ENCODE measurements at regions not wholly inside any gene's neighbourhood (a gene's known extent, or its start where the extent isn't known, plus 50 kb on each side); places are given as distances from the start of the nearest gene placed in this dataset.

DNA sequence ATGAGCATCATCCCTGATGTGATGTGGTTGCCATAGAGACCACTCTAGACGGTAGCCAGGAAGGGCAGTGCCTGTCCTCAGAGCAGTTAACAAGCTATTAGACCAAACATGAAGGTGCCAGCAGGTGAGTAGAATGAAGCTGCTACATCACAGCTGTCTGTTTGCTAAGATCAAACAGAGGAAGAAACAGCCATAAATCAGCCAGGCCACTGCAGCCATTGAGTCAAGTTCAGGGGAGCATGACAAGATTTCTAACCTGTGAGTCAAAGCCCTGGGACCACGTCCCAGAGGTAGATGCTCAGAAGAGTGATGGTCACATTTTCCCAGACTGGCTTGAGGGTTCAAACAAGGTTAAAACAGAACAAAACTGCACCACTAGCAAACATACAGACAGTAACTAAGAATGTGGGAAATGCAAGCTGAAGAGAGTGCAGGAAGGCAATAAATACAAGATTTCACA lies 450.6 kb upstream of the DAB1 start:
- Histone ChIP-seq H3K36me3 (no peaks in the 10 kb centered on the region), H3K9ac (no peak overlapping the region), H3K4me3 (no peak overlapping the region), H3K79me2 (ENCODE audit: low read depth) (no peaks in the 10 kb centered on the region), H3K4me1 (peaks cover under 1% of the 10 kb centered on the region), H3K9me3 (ENCODE audit: low read depth) (no peaks in the 10 kb centered on the region), H4K20me1 (ENCODE audit: low read depth) (peaks cover 2% of the 10 kb centered on the region), H3K4me2 (no peak overlapping the region), H3K27me3 (no peaks in the 10 kb centered on the region), H2AFZ (replicated peaks) (no peak overlapping the region), H3F3A (ENCODE audit: low read depth) (no peaks in the 10 kb centered on the region), H3K27ac (no peak overlapping the region)
- Mint-ChIP-seq H3K27me3 (ENCODE audit: insufficient read depth, low read depth) (peaks cover 2% of the 10 kb centered on the region), H3K27ac (no peak overlapping the region), H3K36me3 (no peaks in the 10 kb centered on the region), H3K4me1 (peaks cover 4% of the 10 kb centered on the region), H3K4me3 (no peak overlapping the region), H3K9me3 (no peaks in the 10 kb centered on the region)
- DNase-seq (ENCODE audit: low spot score): no peak
- TF ChIP-seq EZH2phosphoT487 (IDR thresholded peaks at IDR 0.05): no peak
- TF ChIP-seq EZH2 (IDR thresholded peaks at IDR 0.05): no peak
- TF ChIP-seq, protein P1, sequence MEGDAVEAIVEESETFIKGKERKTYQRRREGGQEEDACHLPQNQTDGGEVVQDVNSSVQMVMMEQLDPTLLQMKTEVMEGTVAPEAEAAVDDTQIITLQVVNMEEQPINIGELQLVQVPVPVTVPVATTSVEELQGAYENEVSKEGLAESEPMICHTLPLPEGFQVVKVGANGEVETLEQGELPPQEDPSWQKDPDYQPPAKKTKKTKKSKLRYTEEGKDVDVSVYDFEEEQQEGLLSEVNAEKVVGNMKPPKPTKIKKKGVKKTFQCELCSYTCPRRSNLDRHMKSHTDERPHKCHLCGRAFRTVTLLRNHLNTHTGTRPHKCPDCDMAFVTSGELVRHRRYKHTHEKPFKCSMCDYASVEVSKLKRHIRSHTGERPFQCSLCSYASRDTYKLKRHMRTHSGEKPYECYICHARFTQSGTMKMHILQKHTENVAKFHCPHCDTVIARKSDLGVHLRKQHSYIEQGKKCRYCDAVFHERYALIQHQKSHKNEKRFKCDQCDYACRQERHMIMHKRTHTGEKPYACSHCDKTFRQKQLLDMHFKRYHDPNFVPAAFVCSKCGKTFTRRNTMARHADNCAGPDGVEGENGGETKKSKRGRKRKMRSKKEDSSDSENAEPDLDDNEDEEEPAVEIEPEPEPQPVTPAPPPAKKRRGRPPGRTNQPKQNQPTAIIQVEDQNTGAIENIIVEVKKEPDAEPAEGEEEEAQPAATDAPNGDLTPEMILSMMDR (IDR thresholded peaks at IDR 0.05): no peak

DNA sequence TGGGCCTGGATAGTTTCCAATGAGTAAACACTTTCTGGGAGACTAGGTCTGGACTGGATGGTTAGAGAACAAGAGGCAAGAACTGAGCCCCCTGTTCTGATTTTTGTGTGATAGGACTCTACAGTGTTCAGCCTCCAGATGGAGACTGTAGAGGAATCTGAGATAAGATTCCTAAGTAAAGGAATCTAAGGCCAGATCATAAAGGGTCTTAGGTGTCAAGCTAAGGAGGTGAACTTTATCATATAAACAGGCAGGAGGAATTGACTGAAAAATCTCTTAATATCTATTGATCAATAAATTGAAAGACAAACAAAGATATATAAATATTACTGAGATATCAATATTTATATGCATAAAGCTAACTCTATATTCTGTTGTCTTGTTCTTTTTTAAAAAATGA lies 449.1 kb upstream of the DAB1 start:
- H3K27me3 ChIP-seq: no peaks in the 10 kb centered on the region
- H3K9me3 ChIP-seq (ENCODE audit: low read depth): no peaks in the 10 kb centered on the region
- Mint-ChIP-seq H3K27me3 (ENCODE audit: insufficient read depth, low read depth) (peaks cover 2% of the 10 kb centered on the region), H3K4me1 (peaks cover 4% of the 10 kb centered on the region), H3K9me3 (no peaks in the 10 kb centered on the region), H3K4me3 (no peak overlapping the region), H3K36me3 (no peaks in the 10 kb centered on the region), H3K27ac (no peak overlapping the region)
- no peak overlapping the region for H3K4me2 ChIP-seq
- no peaks in the 10 kb centered on the region for H3K36me3 ChIP-seq
- H3K27ac ChIP-seq: no peak overlapping the region
- no peaks in the 10 kb centered on the region for H3K4me1 ChIP-seq
- TF ChIP-seq EZH2phosphoT487 (IDR thresholded peaks at IDR 0.05): no peak
- TF ChIP-seq EZH2 (IDR thresholded peaks at IDR 0.05): no peak
- TF ChIP-seq, protein P1 (IDR thresholded peaks at IDR 0.05): no peak
- no peaks in the 10 kb centered on the region for H3F3A ChIP-seq (ENCODE audit: low read depth)
- peaks cover 2% of the 10 kb centered on the region for H4K20me1 ChIP-seq (ENCODE audit: low read depth)
- no peak overlapping the region for H3K9ac ChIP-seq
- no peak for DNase-seq (ENCODE audit: low spot score)
- H2AFZ ChIP-seq (replicated peaks): no peak overlapping the region
- H3K79me2 ChIP-seq (ENCODE audit: low read depth): no peaks in the 10 kb centered on the region
- no peak overlapping the region for H3K4me3 ChIP-seq

DNA sequence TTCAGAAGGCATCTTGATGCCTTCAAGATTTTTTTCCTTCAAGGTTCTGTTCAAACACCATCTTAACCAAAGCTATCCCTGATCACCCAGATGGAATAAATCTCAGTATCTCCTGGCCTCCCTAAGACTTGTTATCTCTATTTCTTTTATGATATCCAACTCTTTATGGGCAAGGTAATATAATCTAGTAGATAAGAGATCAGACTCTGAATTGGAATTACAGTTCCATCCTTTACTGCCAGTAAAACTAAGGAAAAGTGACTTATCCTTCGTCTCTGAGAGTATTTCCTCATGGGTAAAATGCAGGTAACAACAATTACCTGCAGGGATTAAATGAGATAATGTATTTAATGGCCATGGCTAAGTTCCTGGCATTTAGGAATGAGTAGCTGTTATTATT lies 445.0 kb upstream of the DAB1 start:
- Histone ChIP-seq H2AFZ (replicated peaks) (no peak overlapping the region), H4K20me1 (ENCODE audit: low read depth) (no peaks in the 10 kb centered on the region), H3K4me3 (no peak overlapping the region), H3K27me3 (no peaks in the 10 kb centered on the region), H3K9ac (no peak overlapping the region), H3K79me2 (ENCODE audit: low read depth) (no peaks in the 10 kb centered on the region), H3F3A (ENCODE audit: low read depth) (no peaks in the 10 kb centered on the region), H3K36me3 (no peaks in the 10 kb centered on the region), H3K9me3 (ENCODE audit: low read depth) (no peaks in the 10 kb centered on the region), H3K27ac (no peak overlapping the region), H3K4me1 (no peaks in the 10 kb centered on the region), H3K4me2 (no peak overlapping the region)
- no peaks in the 10 kb centered on the region for H3K36me3 Mint-ChIP-seq
- no peaks in the 10 kb centered on the region for H3K4me1 Mint-ChIP-seq
- TF ChIP-seq EZH2 (IDR thresholded peaks at IDR 0.05): no peak
- TF ChIP-seq EZH2phosphoT487 (IDR thresholded peaks at IDR 0.05): no peak
- TF ChIP-seq, protein P1 (IDR thresholded peaks at IDR 0.05): no peak
- no peaks in the 10 kb centered on the region for H3K27me3 Mint-ChIP-seq (ENCODE audit: insufficient read depth, low read depth)
- no peak overlapping the region for H3K27ac Mint-ChIP-seq
- no peak for DNase-seq (ENCODE audit: low spot score)
- no peaks in the 10 kb centered on the region for H3K9me3 Mint-ChIP-seq
- no peak overlapping the region for H3K4me3 Mint-ChIP-seq

Data from neural progenitor cell (in vitro differentiated cells).